SK-N-SH treated with all-trans-retinoic acid at 6 μM for 48 hours (cell line): ENCODE measurements at regions not wholly inside any gene's neighbourhood (a gene's known extent, or its start where the extent isn't known, plus 50 kb on each side); places are given as distances from the start of the nearest gene placed in this dataset.

ENCODE experiments used
- ARNTL ChIP-seq: fragments of 450-650 bp; formaldehyde crosslinking; IDR thresholded peaks from 2 replicates; pipeline ENCODE4 v1.5.0; 2020; ENCODE audit warnings: low read depth, mild to moderate bottlenecking, moderate library complexity, borderline replicate concordance
- CSRNP3 ChIP-seq: fragments of 250-450 bp; sonication (Bioruptor Pico); IDR thresholded peaks from 2 replicates; pipeline ENCODE4 v1.5.1; 2021; ENCODE audit warnings: mild to moderate bottlenecking, moderate library complexity
- ESRRG ChIP-seq: fragments of 250-450 bp; sonication (Bioruptor Pico); IDR thresholded peaks from 2 replicates; pipeline ENCODE4 v1.6.1; 2021; ENCODE audit warnings: mild to moderate bottlenecking
- ISL1 ChIP-seq: fragments of 250-450 bp; sonication (Bioruptor Pico); IDR thresholded peaks from 2 replicates; pipeline ENCODE4 v2.1.2; 2022; ENCODE audit warnings: mild to moderate bottlenecking, moderate library complexity
- PPARA ChIP-seq: fragments of 250-450 bp; sonication (Bioruptor Pico); IDR thresholded peaks from 2 replicates; pipeline ENCODE4 v1.5.0; 2020; ENCODE audit warnings: mild to moderate bottlenecking, borderline replicate concordance
- RARB ChIP-seq: fragments of 250-450 bp; sonication (Bioruptor Pico); IDR thresholded peaks from 2 replicates; pipeline ENCODE4 v1.8.0; 2021; ENCODE audit warnings: mild to moderate bottlenecking, moderate library complexity
- TCF4 ChIP-seq: fragments of 250-450 bp; sonication (Bioruptor Pico); IDR thresholded peaks from 2 replicates; pipeline ENCODE4 v1.8.0; 2021; ENCODE audit warnings: mild to moderate bottlenecking, moderate library complexity, borderline replicate concordance
- TSHZ2 ChIP-seq: fragments of 250-450 bp; sonication (Bioruptor Pico); IDR thresholded peaks from 2 replicates; pipeline ENCODE4 v1.5.0; 2020; ENCODE audit warnings: mild to moderate bottlenecking, moderate library complexity
- ZC3H10 ChIP-seq: fragments of 250-450 bp; sonication (Bioruptor Pico); IDR thresholded peaks from 2 replicates; pipeline ENCODE4 v1.5.1; 2021; ENCODE audit warnings: mild to moderate bottlenecking, moderate library complexity
- ZFP3 ChIP-seq: fragments of 250-450 bp; sonication (Bioruptor Pico); IDR thresholded peaks from 2 replicates; pipeline ENCODE4 v1.5.0; 2020; ENCODE audit warnings: mild to moderate bottlenecking, moderate library complexity

- no peak for TF ChIP-seq ISL1 (CRISPR knock-in tag)
- TF ChIP-seq CSRNP3 (CRISPR knock-in tag) = no peak
- TF ChIP-seq ZC3H10 (CRISPR knock-in tag) = no peak
- no peak for TF ChIP-seq ESRRG
- no peak for TF ChIP-seq ARNTL (CRISPR knock-in tag)
- TF ChIP-seq ZFP3 (CRISPR knock-in tag) = no peak
- no peak for TF ChIP-seq RARB (CRISPR knock-in tag)
- no peak for TF ChIP-seq TCF4 (CRISPR knock-in tag)
- no peak for TF ChIP-seq PPARA (CRISPR knock-in tag)
- TF ChIP-seq TSHZ2 (CRISPR knock-in tag) = no peak
Observed at GRCh38 chr3:155022896-155023295, 57.2 kb upstream of the MME start.
